ENCODE measurements at regions not wholly inside any gene's neighbourhood (a gene's known extent, or its start where the extent isn't known, plus 50 kb on each side); places are given as distances from the start of the nearest gene placed in this dataset.

DNA sequence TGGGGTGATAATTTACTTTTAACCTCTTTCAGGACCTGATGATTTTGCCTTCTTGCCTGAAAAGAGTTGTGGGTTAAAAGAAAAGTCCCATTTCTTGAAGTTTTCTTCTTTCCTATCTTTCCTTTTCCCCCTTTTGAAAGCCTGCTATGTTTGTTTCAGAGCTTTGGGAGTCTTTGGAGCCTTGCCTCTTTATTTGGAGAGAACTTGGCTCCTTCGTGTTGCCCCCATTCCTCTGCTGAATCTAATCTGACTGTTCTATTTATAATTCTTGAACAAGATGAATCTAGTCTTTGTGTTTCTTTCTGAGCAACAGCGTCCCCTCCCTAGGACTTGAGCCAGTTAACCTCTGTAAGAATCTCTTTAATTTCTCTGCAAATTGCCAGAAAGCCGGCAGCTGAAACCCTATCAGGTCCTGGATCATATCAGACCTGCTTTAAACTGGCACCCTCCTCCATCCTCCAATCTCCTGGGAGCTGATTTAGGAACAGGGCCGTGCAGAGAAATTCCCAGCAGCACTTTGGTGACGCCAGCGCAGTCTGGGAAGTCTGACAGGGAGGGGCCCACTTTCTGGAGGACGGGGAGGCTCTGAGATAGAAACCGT, 289.1 kb upstream of the SORL1-AS1 start:
- no peak overlapping the region for H3K4me2 ChIP-seq (ENCODE audit: low read length)
- H3K79me1 ChIP-seq (ENCODE audit: low read length), result no peaks in the 10 kb centered on the region
- H2BK15ac ChIP-seq (replicated peaks; ENCODE audit: low read depth), result no peak overlapping the region
- no peak overlapping the region for H3K18ac ChIP-seq (ENCODE audit: low read length)
- peaks cover 1% of the 10 kb centered on the region for H3K4me1 ChIP-seq (ENCODE audit: control insufficient read depth, low read depth, low read length)
- DNase-seq, result no peak
- no peak overlapping the region for H3K4me3 ChIP-seq (ENCODE audit: low read length)
- no CpG with 5 or more reads among the region's 8 CpGs for WGBS (ENCODE audit: extremely low coverage, insufficient coverage, low lambda C conversion rate)
- no peak overlapping the region for H3K4ac ChIP-seq (ENCODE audit: low read depth, low read length)
- H2AK5ac ChIP-seq (ENCODE audit: low read length), result no peak overlapping the region
- H3K9ac ChIP-seq (ENCODE audit: low read length), result no peak overlapping the region
- no peak overlapping the region for H3K56ac ChIP-seq (ENCODE audit: low read length)
- no peak overlapping the region for H3K27ac ChIP-seq (ENCODE audit: low read depth, low read length)
- H4K5ac ChIP-seq (ENCODE audit: low read length), result no peak overlapping the region
- no peak overlapping the region for H2BK5ac ChIP-seq (ENCODE audit: low read length)
- no peak overlapping the region for H3K23ac ChIP-seq (ENCODE audit: low read length)
- H3K27me3 ChIP-seq (ENCODE audit: insufficient read depth, low read length, poor library complexity), result no peaks in the 10 kb centered on the region
- no peaks in the 10 kb centered on the region for H3K36me3 ChIP-seq (ENCODE audit: control insufficient read depth, insufficient read depth, low read length)
- H2BK120ac ChIP-seq (ENCODE audit: low read depth, low read length), result no peak overlapping the region
- no peak overlapping the region for H4K8ac ChIP-seq (ENCODE audit: low read depth, low read length)
- no peaks in the 10 kb centered on the region for H3K79me2 ChIP-seq (ENCODE audit: control insufficient read depth, insufficient read depth, low read length)

DNA sequence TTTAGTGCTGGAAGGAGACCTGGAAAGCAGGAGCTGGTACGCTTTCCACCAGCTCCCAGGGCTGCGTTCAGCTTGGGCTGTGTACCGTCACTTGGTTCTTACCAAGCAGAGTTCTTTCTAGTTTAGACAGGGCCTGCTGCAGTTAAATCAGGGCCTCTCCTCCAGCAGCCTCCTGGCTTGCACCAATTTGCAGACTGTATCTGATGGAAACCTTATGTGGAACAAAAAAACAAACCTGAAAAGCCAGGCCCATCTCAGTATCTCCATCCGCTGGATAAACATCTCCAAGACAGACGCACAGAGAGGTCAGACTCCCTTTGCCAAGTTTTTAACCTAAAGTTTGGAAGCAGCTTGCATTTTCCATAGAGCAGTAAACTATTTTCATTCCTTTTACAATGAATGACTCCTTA, 288.6 kb upstream of the SORL1-AS1 start:
- H3K27ac ChIP-seq (ENCODE audit: low read depth, low read length), result no peak overlapping the region
- no peaks in the 10 kb centered on the region for H3K27me3 ChIP-seq (ENCODE audit: insufficient read depth, low read length, poor library complexity)
- peaks cover 1% of the 10 kb centered on the region for H3K4me1 ChIP-seq (ENCODE audit: control insufficient read depth, low read depth, low read length)
- H3K79me2 ChIP-seq (ENCODE audit: control insufficient read depth, insufficient read depth, low read length), result no peaks in the 10 kb centered on the region
- no peaks in the 10 kb centered on the region for H3K36me3 ChIP-seq (ENCODE audit: control insufficient read depth, insufficient read depth, low read length)
- no peak overlapping the region for H3K56ac ChIP-seq (ENCODE audit: low read length)
- H3K23ac ChIP-seq (ENCODE audit: low read length), result no peak overlapping the region
- no peak overlapping the region for H3K18ac ChIP-seq (ENCODE audit: low read length)
- no peak for DNase-seq
- no peak overlapping the region for H2BK5ac ChIP-seq (ENCODE audit: low read length)
- no CpG with 5 or more reads among the region's 5 CpGs for whole genome bisulfite sequencing (ENCODE audit: extremely low coverage, insufficient coverage, low lambda C conversion rate)
- no peaks in the 10 kb centered on the region for H3K79me1 ChIP-seq (ENCODE audit: low read length)
- H2BK120ac ChIP-seq (ENCODE audit: low read depth, low read length), result no peak overlapping the region
- H3K9ac ChIP-seq (ENCODE audit: low read length), result no peak overlapping the region
- H2BK15ac ChIP-seq (replicated peaks; ENCODE audit: low read depth), result no peak overlapping the region
- no peak overlapping the region for H3K4me3 ChIP-seq (ENCODE audit: low read length)
- H3K4ac ChIP-seq (ENCODE audit: low read depth, low read length), result no peak overlapping the region
- no peak overlapping the region for H4K8ac ChIP-seq (ENCODE audit: low read depth, low read length)
- no peak overlapping the region for H4K5ac ChIP-seq (ENCODE audit: low read length)
- no peak overlapping the region for H3K4me2 ChIP-seq (ENCODE audit: low read length)
- H2AK5ac ChIP-seq (ENCODE audit: low read length), result no peak overlapping the region

DNA sequence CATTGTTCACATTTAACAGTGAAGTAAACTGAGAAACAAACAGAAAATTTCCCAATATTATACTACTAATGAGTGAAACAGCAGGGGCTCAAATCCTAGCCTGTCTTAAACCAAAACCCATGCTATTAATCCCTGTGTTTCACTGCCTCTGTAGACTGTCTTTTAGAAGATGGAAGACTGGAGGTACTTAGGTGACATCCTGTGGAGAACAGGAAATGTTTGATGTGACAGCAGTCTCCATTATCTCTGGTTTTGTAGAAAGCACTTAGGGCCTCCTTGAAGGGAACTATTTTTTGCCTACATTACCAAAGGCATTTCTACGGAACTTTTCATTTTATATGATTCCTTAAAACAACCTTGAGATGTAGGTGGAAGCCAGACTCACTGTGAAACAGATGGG, 288.1 kb upstream of the SORL1-AS1 start:
- Histone ChIP-seq H3K4me1 (ENCODE audit: control insufficient read depth, low read depth, low read length) (peaks cover 1% of the 10 kb centered on the region), H3K4me2 (ENCODE audit: low read length) (no peak overlapping the region), H3K36me3 (ENCODE audit: control insufficient read depth, insufficient read depth, low read length) (no peaks in the 10 kb centered on the region), H3K4ac (ENCODE audit: low read depth, low read length) (no peak overlapping the region), H3K9ac (ENCODE audit: low read length) (no peak overlapping the region), H3K27me3 (ENCODE audit: insufficient read depth, low read length, poor library complexity) (no peaks in the 10 kb centered on the region), H3K18ac (ENCODE audit: low read length) (no peak overlapping the region), H3K23ac (ENCODE audit: low read length) (no peak overlapping the region), H2BK15ac (replicated peaks; ENCODE audit: low read depth) (no peak overlapping the region), H4K5ac (ENCODE audit: low read length) (no peak overlapping the region), H3K79me2 (ENCODE audit: control insufficient read depth, insufficient read depth, low read length) (no peaks in the 10 kb centered on the region), H2BK5ac (ENCODE audit: low read length) (no peak overlapping the region), H2BK120ac (ENCODE audit: low read depth, low read length) (no peak overlapping the region), H4K8ac (ENCODE audit: low read depth, low read length) (no peak overlapping the region), H3K27ac (ENCODE audit: low read depth, low read length) (no peak overlapping the region), H3K79me1 (ENCODE audit: low read length) (no peaks in the 10 kb centered on the region), H3K4me3 (ENCODE audit: low read length) (no peak overlapping the region), H3K56ac (ENCODE audit: low read length) (no peak overlapping the region), H2AK5ac (ENCODE audit: low read length) (no peak overlapping the region)
- WGBS (ENCODE audit: extremely low coverage, insufficient coverage, low lambda C conversion rate), result no CpG with 5 or more reads among the region's 1 CpG
- DNase-seq, result peak; percentile 31

DNA sequence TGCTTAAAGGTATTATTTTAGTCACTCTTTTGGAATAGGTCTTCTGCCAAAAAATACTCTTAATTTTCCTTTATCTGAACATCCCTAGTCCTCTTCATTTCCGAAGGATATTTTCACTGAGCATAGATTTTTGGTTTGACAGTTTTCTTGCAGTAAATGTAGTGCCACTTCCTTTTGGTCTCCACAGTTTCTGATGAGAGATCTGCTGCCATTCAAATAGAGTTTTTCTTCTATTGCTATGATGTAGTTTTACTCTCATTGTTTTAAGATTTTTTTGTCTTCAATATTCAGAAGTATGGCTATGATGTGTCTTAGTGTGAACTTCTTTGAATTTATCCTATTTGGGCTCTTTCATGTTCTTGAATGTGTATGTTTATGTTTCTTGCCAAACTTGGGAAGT, 281.1 kb upstream of the SORL1-AS1 start:
- H3K4me3 ChIP-seq (ENCODE audit: low read length), result no peak overlapping the region
- H3K56ac ChIP-seq (ENCODE audit: low read length), result no peak overlapping the region
- H3K4me1 ChIP-seq (ENCODE audit: control insufficient read depth, low read depth, low read length), result no peaks in the 10 kb centered on the region
- H3K79me1 ChIP-seq (ENCODE audit: low read length), result no peaks in the 10 kb centered on the region
- H3K18ac ChIP-seq (ENCODE audit: low read length), result no peak overlapping the region
- no peak overlapping the region for H3K4ac ChIP-seq (ENCODE audit: low read depth, low read length)
- H2BK5ac ChIP-seq (ENCODE audit: low read length), result no peak overlapping the region
- DNase-seq, result no peak
- no peak overlapping the region for H4K5ac ChIP-seq (ENCODE audit: low read length)
- no peak overlapping the region for H3K27ac ChIP-seq (ENCODE audit: low read depth, low read length)
- H3K23ac ChIP-seq (ENCODE audit: low read length), result no peak overlapping the region
- no peak overlapping the region for H2BK15ac ChIP-seq (replicated peaks; ENCODE audit: low read depth)
- H4K8ac ChIP-seq (ENCODE audit: low read depth, low read length), result no peak overlapping the region
- H3K79me2 ChIP-seq (ENCODE audit: control insufficient read depth, insufficient read depth, low read length), result no peaks in the 10 kb centered on the region
- H3K27me3 ChIP-seq (ENCODE audit: insufficient read depth, low read length, poor library complexity), result no peaks in the 10 kb centered on the region
- no peak overlapping the region for H2BK120ac ChIP-seq (ENCODE audit: low read depth, low read length)
- H2AK5ac ChIP-seq (ENCODE audit: low read length), result no peak overlapping the region
- no CpG with 5 or more reads among the region's 1 CpG for WGBS (ENCODE audit: extremely low coverage, insufficient coverage, low lambda C conversion rate)
- H3K9ac ChIP-seq (ENCODE audit: low read length), result no peak overlapping the region
- no peaks in the 10 kb centered on the region for H3K36me3 ChIP-seq (ENCODE audit: control insufficient read depth, insufficient read depth, low read length)
- H3K4me2 ChIP-seq (ENCODE audit: low read length), result no peak overlapping the region

DNA sequence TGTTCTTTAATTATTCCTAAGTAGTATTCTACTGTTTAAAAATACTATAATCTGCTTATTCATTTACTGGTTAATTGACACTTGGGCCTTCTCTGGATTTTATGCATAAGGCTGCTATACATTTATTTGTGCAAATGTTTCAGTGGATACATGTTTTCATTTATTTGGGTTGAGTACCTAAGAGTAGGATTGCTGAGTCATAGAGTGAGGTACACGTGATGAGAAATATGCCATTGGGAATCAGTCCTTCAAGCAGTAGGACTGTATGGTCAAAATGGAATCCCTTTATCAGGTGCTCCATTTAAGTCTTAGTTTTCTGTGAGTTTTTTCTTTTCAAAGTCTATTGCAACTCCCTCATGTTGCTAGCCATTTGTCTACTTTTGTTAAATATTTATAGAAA, 275.2 kb upstream of the SORL1-AS1 start:
- peak overlapping the region; percentile 36 for H2BK15ac ChIP-seq (replicated peaks; ENCODE audit: low read depth)
- no peak overlapping the region for H4K5ac ChIP-seq (ENCODE audit: low read length)
- no peaks in the 10 kb centered on the region for H3K36me3 ChIP-seq (ENCODE audit: control insufficient read depth, insufficient read depth, low read length)
- no peak overlapping the region for H3K56ac ChIP-seq (ENCODE audit: low read length)
- no peak overlapping the region for H3K9ac ChIP-seq (ENCODE audit: low read length)
- no CpG with 5 or more reads among the region's 1 CpG for WGBS (ENCODE audit: extremely low coverage, insufficient coverage, low lambda C conversion rate)
- H3K4me1 ChIP-seq (ENCODE audit: control insufficient read depth, low read depth, low read length), result peaks cover 2% of the 10 kb centered on the region
- H3K23ac ChIP-seq (ENCODE audit: low read length), result no peak overlapping the region
- H3K79me2 ChIP-seq (ENCODE audit: control insufficient read depth, insufficient read depth, low read length), result no peaks in the 10 kb centered on the region
- H3K4me2 ChIP-seq (ENCODE audit: low read length), result no peak overlapping the region
- H3K4ac ChIP-seq (ENCODE audit: low read depth, low read length), result no peak overlapping the region
- no peak overlapping the region for H2AK5ac ChIP-seq (ENCODE audit: low read length)
- H3K27ac ChIP-seq (ENCODE audit: low read depth, low read length), result no peak overlapping the region
- no peak overlapping the region for H4K8ac ChIP-seq (ENCODE audit: low read depth, low read length)
- H2BK5ac ChIP-seq (ENCODE audit: low read length), result no peak overlapping the region
- no peaks in the 10 kb centered on the region for H3K27me3 ChIP-seq (ENCODE audit: insufficient read depth, low read length, poor library complexity)
- H3K18ac ChIP-seq (ENCODE audit: low read length), result no peak overlapping the region
- no peak overlapping the region for H2BK120ac ChIP-seq (ENCODE audit: low read depth, low read length)
- DNase-seq, result no peak
- no peaks in the 10 kb centered on the region for H3K79me1 ChIP-seq (ENCODE audit: low read length)
- H3K4me3 ChIP-seq (ENCODE audit: low read length), result no peak overlapping the region

DNA sequence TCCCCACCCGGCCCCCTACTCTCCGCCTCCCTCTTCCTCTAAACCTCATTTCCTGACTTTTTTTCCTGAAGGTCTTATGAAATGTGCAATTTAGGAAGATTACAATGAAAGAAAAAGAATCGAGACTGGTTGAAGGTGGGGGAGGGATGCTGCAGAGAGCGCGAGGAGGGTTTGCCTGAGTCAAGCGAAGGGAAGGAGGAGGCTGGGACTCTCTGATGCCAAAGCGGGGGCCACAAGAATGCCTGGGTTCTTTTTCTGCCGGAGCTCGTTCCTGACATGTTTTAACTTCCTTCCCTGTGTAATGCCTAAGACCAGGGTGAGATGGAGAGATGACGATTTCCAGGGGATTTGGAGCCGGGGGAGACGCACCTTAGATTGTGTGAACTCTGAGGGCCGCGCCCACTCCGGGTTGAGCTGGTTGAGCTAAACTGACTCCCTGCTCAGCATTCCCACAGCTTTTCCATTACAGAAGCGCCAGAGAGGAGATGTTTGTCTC, 270.5 kb upstream of the SORL1-AS1 start:
- H3K56ac ChIP-seq (ENCODE audit: low read length), result peak overlapping the region; percentile 79
- H4K8ac ChIP-seq (ENCODE audit: low read depth, low read length), result no peak overlapping the region
- H3K27me3 ChIP-seq (ENCODE audit: insufficient read depth, low read length, poor library complexity), result no peaks in the 10 kb centered on the region
- H2BK120ac ChIP-seq (ENCODE audit: low read depth, low read length), result no peak overlapping the region
- peaks cover 2% of the 10 kb centered on the region for H3K4me1 ChIP-seq (ENCODE audit: control insufficient read depth, low read depth, low read length)
- no peak overlapping the region for H2BK15ac ChIP-seq (replicated peaks; ENCODE audit: low read depth)
- no peak overlapping the region for H4K5ac ChIP-seq (ENCODE audit: low read length)
- DNase-seq, result peak; percentile 50
- peak overlapping the region; percentile 66 for H3K4me2 ChIP-seq (ENCODE audit: low read length)
- H3K4ac ChIP-seq (ENCODE audit: low read depth, low read length), result no peak overlapping the region
- peak overlapping the region; percentile 36 for H2BK5ac ChIP-seq (ENCODE audit: low read length)
- no peak overlapping the region for H3K27ac ChIP-seq (ENCODE audit: low read depth, low read length)
- H3K36me3 ChIP-seq (ENCODE audit: control insufficient read depth, insufficient read depth, low read length), result no peaks in the 10 kb centered on the region
- H3K79me2 ChIP-seq (ENCODE audit: control insufficient read depth, insufficient read depth, low read length), result no peaks in the 10 kb centered on the region
- H2AK5ac ChIP-seq (ENCODE audit: low read length), result no peak overlapping the region
- no peak overlapping the region for H3K18ac ChIP-seq (ENCODE audit: low read length)
- no CpG with 5 or more reads among the region's 16 CpGs for WGBS (ENCODE audit: extremely low coverage, insufficient coverage, low lambda C conversion rate)
- H3K9ac ChIP-seq (ENCODE audit: low read length), result peak overlapping the region; percentile 32
- peak overlapping the region; percentile 9 for H3K4me3 ChIP-seq (ENCODE audit: low read length)
- no peaks in the 10 kb centered on the region for H3K79me1 ChIP-seq (ENCODE audit: low read length)
- no peak overlapping the region for H3K23ac ChIP-seq (ENCODE audit: low read length)
